ENCODE measurements at regions not wholly inside any gene's neighbourhood (a gene's known extent, or its start where the extent isn't known, plus 50 kb on each side); places are given as distances from the start of the nearest gene placed in this dataset.

- H3K4me1 Mint-ChIP-seq (ENCODE audit: unreplicated experiment): no peaks in the 10 kb centered on the region
- peaks cover 12% of the 10 kb centered on the region for H3K36me3 Mint-ChIP-seq (ENCODE audit: unreplicated experiment)
- H3K9me3 Mint-ChIP-seq (ENCODE audit: unreplicated experiment): peaks cover 42% of the 10 kb centered on the region
- no peak overlapping the region for H3K27ac Mint-ChIP-seq (ENCODE audit: unreplicated experiment)
- TF ChIP-seq CTCF (IDR thresholded peaks at IDR 0.05): no peak
- no peak for DNase-seq (ENCODE audit: extremely low spot score, unreplicated experiment)
- H3K4me3 Mint-ChIP-seq (ENCODE audit: unreplicated experiment): no peak overlapping the region
- no peaks in the 10 kb centered on the region for H3K27me3 Mint-ChIP-seq (ENCODE audit: unreplicated experiment)
Observed at GRCh38 chr1:80593197-80593596, 1207.5 kb upstream of the ADGRL2 start.

- Mint-ChIP-seq H3K9me3 (ENCODE audit: unreplicated experiment) (peaks cover 26% of the 10 kb centered on the region), H3K27ac (ENCODE audit: unreplicated experiment) (no peak overlapping the region), H3K4me1 (ENCODE audit: unreplicated experiment) (no peaks in the 10 kb centered on the region), H3K36me3 (ENCODE audit: unreplicated experiment) (no peaks in the 10 kb centered on the region), H3K27me3 (ENCODE audit: unreplicated experiment) (no peaks in the 10 kb centered on the region), H3K4me3 (ENCODE audit: unreplicated experiment) (no peak overlapping the region)
- no peak for TF ChIP-seq CTCF (IDR thresholded peaks at IDR 0.05)
- no peak for DNase-seq (ENCODE audit: extremely low spot score, unreplicated experiment)
Observed at GRCh38 chr1:80582980-80583379, 1217.8 kb upstream of the ADGRL2 start.

GRCh38 chr1:80579055-80579454, 1221.7 kb upstream of the ADGRL2 start:
- peaks cover 11% of the 10 kb centered on the region for H3K9me3 Mint-ChIP-seq (ENCODE audit: unreplicated experiment)
- TF ChIP-seq CTCF (IDR thresholded peaks at IDR 0.05): no peak

GRCh38 chr1:80566867-80567266, 1233.9 kb upstream of the ADGRL2 start:
- no peak for DNase-seq (ENCODE audit: extremely low spot score, unreplicated experiment)
- no peaks in the 10 kb centered on the region for H3K4me1 Mint-ChIP-seq (ENCODE audit: unreplicated experiment)
- no peaks in the 10 kb centered on the region for H3K27me3 Mint-ChIP-seq (ENCODE audit: unreplicated experiment)
- TF ChIP-seq CTCF (IDR thresholded peaks at IDR 0.05): no peak
- H3K9me3 Mint-ChIP-seq (ENCODE audit: unreplicated experiment): no peaks in the 10 kb centered on the region
- H3K27ac Mint-ChIP-seq (ENCODE audit: unreplicated experiment): no peak overlapping the region
- no peak overlapping the region for H3K4me3 Mint-ChIP-seq (ENCODE audit: unreplicated experiment)
- H3K36me3 Mint-ChIP-seq (ENCODE audit: unreplicated experiment): no peaks in the 10 kb centered on the region

More at GRCh38 chr1:80579055-80579454, 1221.7 kb upstream of the ADGRL2 start:
- DNase-seq (ENCODE audit: extremely low spot score, unreplicated experiment): no peak
- no peak overlapping the region for H3K27ac Mint-ChIP-seq (ENCODE audit: unreplicated experiment)
- H3K36me3 Mint-ChIP-seq (ENCODE audit: unreplicated experiment): no peaks in the 10 kb centered on the region
- H3K4me3 Mint-ChIP-seq (ENCODE audit: unreplicated experiment): no peak overlapping the region
- no peaks in the 10 kb centered on the region for H3K27me3 Mint-ChIP-seq (ENCODE audit: unreplicated experiment)
- no peaks in the 10 kb centered on the region for H3K4me1 Mint-ChIP-seq (ENCODE audit: unreplicated experiment)

GRCh38 chr1:80566123-80566522, 1234.6 kb upstream of the ADGRL2 start:
- TF ChIP-seq CTCF (IDR thresholded peaks at IDR 0.05): no peak
- Mint-ChIP-seq H3K4me3 (ENCODE audit: unreplicated experiment) (no peak overlapping the region), H3K4me1 (ENCODE audit: unreplicated experiment) (no peaks in the 10 kb centered on the region), H3K27ac (ENCODE audit: unreplicated experiment) (no peak overlapping the region), H3K9me3 (ENCODE audit: unreplicated experiment) (no peaks in the 10 kb centered on the region), H3K27me3 (ENCODE audit: unreplicated experiment) (no peaks in the 10 kb centered on the region), H3K36me3 (ENCODE audit: unreplicated experiment) (no peaks in the 10 kb centered on the region)
- no peak for DNase-seq (ENCODE audit: extremely low spot score, unreplicated experiment)
